A549 (cell line): ENCODE measurements at regions not wholly inside any gene's neighbourhood (a gene's known extent, or its start where the extent isn't known, plus 50 kb on each side); places are given as distances from the start of the nearest gene placed in this dataset.

ENCODE experiments used
- ATAC-seq, 2 experiments: fragments of 200-7000 bp in 1 of 2; fragments of >200 bp in 1 of 2; cut with Nextera tagmentation in 1 of 2; cut with Tn5 transposase in 1 of 2; 3 replicates each; pipeline versions ENCODE4 v1.8.0 to v1.9.1; 2018 to 2020; ENCODE audit warnings: mild to moderate bottlenecking in 1 of 2, moderate library complexity in 1 of 2
- CTCF ChIA-PET: fragments of 300-600 bp; sonication (Branson Sonifier 250); formaldehyde crosslinking; extraction: SDS; loops from one replicate; lab custom pipeline; 2021; ENCODE audit warnings: antibody characterized with exemption, inconsistent platforms; lab: Yijun Ruan, JAX
- POLR2A ChIA-PET: fragments of 350-600 bp; formaldehyde crosslinking; extraction: SDS; loops from one replicate; lab custom pipeline; 2021; ENCODE audit warnings: antibody characterized with exemption, inconsistent platforms; lab: Yijun Ruan, JAX
- DNase-seq, 2 experiments: peaks; one replicate each; pipeline versions ENCODE4 v3.0.0 to v3.0.0-alpha.2; 2011 to 2016; ENCODE audit warnings: low read depth in 1 of 2, low spot score in 1 of 2
- FAIRE-seq: peaks from 2 replicates; lab custom pipeline; 2011; peaks lifted over from hg19 to GRCh38; lab: Jason Lieb, UNC
- H3K27ac ChIP-seq, 2 experiments: fragments of >200 bp; sonication (Bioruptor Twin); formaldehyde crosslinking; 3 replicates each; pipeline ENCODE4 v1.5.1; 2016 to 2017
- H3K4me1 ChIP-seq: fragments of >200 bp; sonication (Bioruptor Twin); formaldehyde crosslinking; 3 replicates; pipeline ENCODE4 v1.6.1; 2016
- H3K4me2 ChIP-seq: fragments of >200 bp; sonication (Bioruptor Twin); formaldehyde crosslinking; 3 replicates; pipeline ENCODE4 v1.6.1; 2016
- H3K4me3 ChIP-seq: fragments of >200 bp; sonication (Bioruptor Twin); formaldehyde crosslinking; 3 replicates; pipeline ENCODE4 v1.5.1; 2016
- H3K9me3 ChIP-seq: fragments of >200 bp; sonication (Bioruptor Twin); formaldehyde crosslinking; 3 replicates; pipeline ENCODE4 v1.6.1; 2016
- BHLHE40 ChIP-seq: IDR thresholded peaks from 2 replicates; pipeline ENCODE4 v1.6.1; 2012; ENCODE audit warnings: low read depth, low read length, inconsistent platforms
- CBX8 ChIP-seq: fragments of 200-600 bp; sonication (generic); IDR thresholded peaks from 2 replicates; pipeline ENCODE4 v1.6.1; 2016
- CEBPB ChIP-seq, 2 experiments: fragments of >200 bp in 1 of 2; sonication (Bioruptor Twin) in 1 of 2; formaldehyde crosslinking in 1 of 2; IDR thresholded peaks; 2 replicates each; pipeline ENCODE4 v1.6.1; 2012 to 2016
- CHD2 ChIP-seq: fragments of 150-350 bp; IDR thresholded peaks from 2 replicates; pipeline ENCODE4 v1.6.1; 2014; ENCODE audit warnings: low read length; ENCODE audit not compliant: partially characterized antibody
- EHF ChIP-seq: fragments of 250-450 bp; sonication (Bioruptor Pico); IDR thresholded peaks from 2 replicates; pipeline ENCODE4 v1.5.0; 2020; ENCODE audit warnings: mild to moderate bottlenecking
- EP300 ChIP-seq, 2 experiments: fragments of >200 bp; sonication (Bioruptor Twin); formaldehyde crosslinking; IDR thresholded peaks; 2 replicates in 1 of 2; 3 replicates in 1 of 2; pipeline ENCODE4 v1.6.1; 2016 to 2017
- ESRRA ChIP-seq: fragments of 150-350 bp; IDR thresholded peaks from 2 replicates; pipeline ENCODE4 v1.6.1; 2014; ENCODE audit warnings: mild to moderate bottlenecking, low read length, borderline replicate concordance
- FOSL2 ChIP-seq, 2 experiments: fragments of 450-650 bp in 1 of 2; fragments of >200 bp in 1 of 2; sonication (Bioruptor Twin) in 1 of 2; formaldehyde crosslinking; IDR thresholded peaks; 2 replicates each; pipeline versions ENCODE4 v1.5.0 to v1.6.1; 2016 to 2020; ENCODE audit warnings: mild to moderate bottlenecking in 1 of 2, moderate library complexity in 1 of 2
- FOXS1 ChIP-seq: fragments of 250-450 bp; sonication (Bioruptor Pico); IDR thresholded peaks from 2 replicates; pipeline ENCODE4 v1.5.0; 2020; ENCODE audit warnings: mild to moderate bottlenecking, moderate library complexity
- HOXA7 ChIP-seq: fragments of 250-450 bp; sonication (Bioruptor Pico); IDR thresholded peaks from 2 replicates; pipeline ENCODE4 v1.5.0; 2020; ENCODE audit warnings: mild to moderate bottlenecking, moderate library complexity
- HOXB13 ChIP-seq: fragments of 250-450 bp; sonication (Bioruptor Pico); IDR thresholded peaks from 2 replicates; pipeline ENCODE4 v1.5.0; 2020; ENCODE audit warnings: low read depth, mild to moderate bottlenecking, moderate library complexity
- MAFK ChIP-seq: fragments of 450-650 bp; IDR thresholded peaks from 2 replicates; pipeline ENCODE4 v1.6.1; 2014; ENCODE audit not compliant: partially characterized antibody
- MYC ChIP-seq: IDR thresholded peaks from 2 replicates; pipeline ENCODE4 v1.6.1; 2012; ENCODE audit warnings: mild to moderate bottlenecking, inconsistent platforms, low read length, improper control_type of control experiment, borderline replicate concordance
- NPAS2 ChIP-seq: fragments of 250-450 bp; sonication (Bioruptor Pico); IDR thresholded peaks from 2 replicates; pipeline ENCODE4 v1.8.0; 2022; ENCODE audit warnings: mild to moderate bottlenecking, moderate library complexity, borderline replicate concordance
- NR3C1 ChIP-seq: fragments of >200 bp; sonication (Bioruptor Twin); formaldehyde crosslinking; IDR thresholded peaks from 3 replicates; pipeline ENCODE4 v1.6.1; 2017
- RAD21 ChIP-seq, 2 experiments: fragments of >200 bp in 1 of 2; sonication (Bioruptor Twin) in 1 of 2; formaldehyde crosslinking in 1 of 2; IDR thresholded peaks in 1 of 2; conservative IDR thresholded peaks in 1 of 2; 2 replicates in 1 of 2; 3 replicates in 1 of 2; pipeline ENCODE4 v1.6.1; 2012 to 2018; ENCODE audit warnings: inconsistent platforms in 1 of 2
- RCOR1 ChIP-seq: fragments of 150-350 bp; IDR thresholded peaks from 2 replicates; pipeline ENCODE4 v1.6.1; 2014; ENCODE audit warnings: antibody characterized with exemption, low read length, low read depth
- RFX5 ChIP-seq: fragments of 450-650 bp; IDR thresholded peaks from 2 replicates; pipeline ENCODE4 v1.7.1; 2014; ENCODE audit warnings: antibody characterized with exemption, mild to moderate bottlenecking, moderate library complexity
- RNF2 ChIP-seq: fragments of 200-600 bp; sonication (generic); IDR thresholded peaks from 2 replicates; pipeline ENCODE4 v1.6.1; 2016; ENCODE audit warnings: low read depth, mild to moderate bottlenecking, antibody characterized with exemption, moderate library complexity, borderline replicate concordance
- TP53 ChIP-seq: fragments of 250-450 bp; sonication (Bioruptor Pico); IDR thresholded peaks from 2 replicates; pipeline ENCODE4 v1.5.0; 2021; ENCODE audit warnings: mild to moderate bottlenecking, moderate library complexity
- ZFP36 ChIP-seq: fragments of 450-650 bp; IDR thresholded peaks from 2 replicates; pipeline ENCODE4 v1.6.1; 2014; ENCODE audit warnings: borderline replicate concordance; ENCODE audit not compliant: partially characterized antibody
- WGBS: methylation state at CpG from one replicate; pipeline ENCODE4 v1.1.6; 2017; ENCODE audit errors: missing lambda C conversion rate; 5-methylcytosine and 5-hydroxymethylcytosine counted together
- TF ChIP-seq, protein P1 (sequence below): fragments of 250-450 bp; sonication (Bioruptor Pico); IDR thresholded peaks from 2 replicates; pipeline ENCODE4 v1.5.0; 2021; ENCODE audit warnings: mild to moderate bottlenecking, moderate library complexity, borderline replicate concordance
- TF ChIP-seq, protein P2 (sequence below): IDR thresholded peaks from 2 replicates; pipeline ENCODE4 v1.6.1; 2012

DNA sequence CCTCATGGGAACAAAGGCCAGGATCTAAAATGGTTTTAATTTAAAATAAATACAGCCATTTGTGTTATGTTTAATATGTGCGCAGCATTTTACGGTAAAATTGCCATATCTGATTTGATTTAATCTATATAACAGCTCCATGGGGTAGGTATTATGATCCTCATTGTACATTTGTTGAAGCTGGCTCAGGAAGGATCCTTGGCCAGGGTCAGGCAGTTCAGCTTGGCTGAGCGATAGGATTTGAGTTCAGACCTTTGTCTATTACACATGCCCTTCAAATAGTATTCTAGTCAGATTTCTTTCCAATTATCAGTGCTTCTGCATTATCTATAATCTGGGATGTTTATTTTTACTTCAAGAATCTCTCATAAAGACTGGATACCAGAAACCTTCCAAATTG is 950.4 kb upstream of the EEF2KMT start (continued):
- TF ChIP-seq, protein P1, sequence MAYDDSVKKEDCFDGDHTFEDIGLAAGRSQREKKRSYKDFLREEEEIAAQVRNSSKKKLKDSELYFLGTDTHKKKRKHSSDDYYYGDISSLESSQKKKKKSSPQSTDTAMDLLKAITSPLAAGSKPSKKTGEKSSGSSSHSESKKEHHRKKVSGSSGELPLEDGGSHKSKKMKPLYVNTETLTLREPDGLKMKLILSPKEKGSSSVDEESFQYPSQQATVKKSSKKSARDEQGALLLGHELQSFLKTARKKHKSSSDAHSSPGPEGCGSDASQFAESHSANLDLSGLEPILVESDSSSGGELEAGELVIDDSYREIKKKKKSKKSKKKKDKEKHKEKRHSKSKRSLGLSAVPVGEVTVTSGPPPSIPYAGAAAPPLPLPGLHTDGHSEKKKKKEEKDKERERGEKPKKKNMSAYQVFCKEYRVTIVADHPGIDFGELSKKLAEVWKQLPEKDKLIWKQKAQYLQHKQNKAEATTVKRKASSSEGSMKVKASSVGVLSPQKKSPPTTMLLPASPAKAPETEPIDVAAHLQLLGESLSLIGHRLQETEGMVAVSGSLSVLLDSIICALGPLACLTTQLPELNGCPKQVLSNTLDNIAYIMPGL (CRISPR knock-in tag) = no peak
- TF ChIP-seq BHLHE40 = no peak
- TF ChIP-seq RAD21 (conservative IDR thresholded peaks at IDR 0.05 in 1 of 2, IDR thresholded peaks at IDR 0.05 in 1 of 2) = no peak
- no peak for TF ChIP-seq RFX5
- TF ChIP-seq, all 56 proteins: peak for 0

DNA sequence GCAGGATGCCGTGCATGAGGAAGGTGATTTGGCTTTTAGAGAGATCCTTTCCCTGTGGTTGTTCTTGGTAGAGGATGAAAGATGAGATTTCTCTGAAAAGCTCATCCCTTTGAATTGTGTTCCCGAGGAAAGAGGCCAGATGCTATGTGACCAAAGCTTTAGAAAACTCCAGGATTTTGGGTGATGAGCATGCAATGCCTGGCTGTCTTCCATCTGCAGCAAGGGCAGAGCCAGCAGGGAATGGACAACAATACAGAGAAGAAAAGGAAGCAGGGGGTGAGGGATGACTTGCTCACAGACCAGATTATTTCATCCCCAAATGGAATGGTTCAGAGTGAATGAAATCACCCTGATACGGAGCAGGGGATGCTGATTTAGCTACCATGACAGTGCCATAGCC is 949.7 kb upstream of the EEF2KMT start:
- Histone ChIP-seq H3K27ac (no peak overlapping the region), H3K4me1 (no peaks in the 10 kb centered on the region), H3K4me3 (no peak overlapping the region), H3K4me2 (no peak overlapping the region), H3K9me3 (no peaks in the 10 kb centered on the region)
- ATAC-seq = no peak
- no peak for TF ChIP-seq HOXB13 (CRISPR knock-in tag)
- no peak for TF ChIP-seq MYC
- 0% methylated on average over 3 of the region's 3 CpGs for WGBS
- ChIA-PET CTCF (no interaction called here), POLR2A (no interaction called here)
- no peak for FAIRE-seq
- DNase-seq = no peak

DNA sequence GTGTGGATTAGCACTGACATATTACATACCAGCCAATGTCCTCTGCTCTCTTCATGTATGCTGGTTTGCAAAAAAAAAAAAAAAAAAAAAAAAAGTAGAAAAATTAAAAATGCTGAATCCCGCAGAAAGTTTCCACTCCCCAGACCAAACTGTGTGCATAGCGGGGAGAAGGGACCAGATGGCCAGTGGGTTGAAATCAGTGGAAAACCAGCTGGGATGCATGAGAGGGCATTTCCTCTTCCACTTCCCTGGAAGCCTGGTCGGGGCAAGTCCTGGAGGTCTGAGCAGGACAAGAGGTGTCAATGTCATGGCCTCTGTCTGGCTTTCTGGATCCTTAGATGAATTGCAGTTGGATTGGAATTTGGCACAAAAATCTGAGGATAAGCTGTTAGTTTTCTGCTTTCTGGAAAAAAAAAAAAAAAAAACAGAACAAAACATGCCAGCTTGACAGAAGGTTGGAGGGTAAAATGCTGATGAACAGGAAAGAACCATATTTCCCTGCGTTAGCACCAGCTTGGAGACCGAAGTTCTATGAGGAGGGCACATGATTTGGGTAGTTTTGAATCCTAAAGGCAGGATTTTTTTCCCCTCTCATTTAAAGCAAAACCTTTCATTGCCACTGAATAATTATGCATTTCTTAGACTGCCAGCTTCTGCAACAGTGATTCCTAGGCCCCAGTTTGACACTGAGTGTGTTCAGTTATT is 941.5 kb upstream of the EEF2KMT start:
- H3K4me1 ChIP-seq = no peaks in the 10 kb centered on the region
- 12% methylated on average over 5 of the region's 5 CpGs for WGBS
- CTCF ChIA-PET = interaction anchor here (0.6 to 0.8 kb wide), 3 partner anchors 17 to 1314 kb away, joined by 3 read pairs; no protein-coding TSS in a partner anchor
- no peak overlapping the region for H3K4me2 ChIP-seq
- TF ChIP-seq, protein P2, sequence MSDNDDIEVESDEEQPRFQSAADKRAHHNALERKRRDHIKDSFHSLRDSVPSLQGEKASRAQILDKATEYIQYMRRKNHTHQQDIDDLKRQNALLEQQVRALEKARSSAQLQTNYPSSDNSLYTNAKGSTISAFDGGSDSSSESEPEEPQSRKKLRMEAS = no peak
- TF ChIP-seq ESRRA = no peak
- no peak overlapping the region for H3K4me3 ChIP-seq
- no peak overlapping the region for H3K27ac ChIP-seq
- no peak for DNase-seq
- no peak for ATAC-seq
- no peaks in the 10 kb centered on the region for H3K9me3 ChIP-seq
- POLR2A ChIA-PET = no interaction called here
- no peak for FAIRE-seq

DNA sequence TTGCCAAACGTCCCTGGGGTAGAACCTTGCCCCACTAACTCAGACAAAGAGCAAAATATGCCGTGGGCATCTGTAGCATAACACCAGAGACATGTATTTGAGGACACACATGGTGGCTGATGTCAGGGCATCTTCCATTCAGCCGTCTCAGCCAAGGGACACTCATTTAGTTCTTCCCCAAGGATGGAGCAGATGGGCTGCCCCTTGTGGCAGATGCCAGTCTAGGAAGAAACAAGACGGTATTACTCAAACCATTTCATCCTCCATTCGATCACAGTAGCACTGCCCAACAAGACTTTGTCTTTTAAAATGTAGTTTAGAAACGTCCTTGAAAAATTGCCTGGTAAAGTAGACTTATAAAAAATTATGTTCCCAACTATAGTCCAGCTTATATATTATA is 937.6 kb upstream of the EEF2KMT start:
- H3K4me1 ChIP-seq = no peaks in the 10 kb centered on the region
- ATAC-seq (no peak), FAIRE-seq (no peak), DNase-seq (no peak)
- no peaks in the 10 kb centered on the region for H3K9me3 ChIP-seq
- 5% methylated on average over 6 of the region's 6 CpGs for WGBS
- no peak overlapping the region for H3K4me2 ChIP-seq
- ChIA-PET POLR2A (no interaction called here), CTCF (interaction anchor here (0.9 kb wide), 1 partner anchor 19 kb away, joined by 4 read pairs; no protein-coding TSS in a partner anchor)
- H3K27ac ChIP-seq = no peak overlapping the region
- no peak overlapping the region for H3K4me3 ChIP-seq
- no peak for TF ChIP-seq CHD2
- TF ChIP-seq RNF2 = no peak
- no peak for TF ChIP-seq NPAS2 (CRISPR knock-in tag)
- no peak for TF ChIP-seq RCOR1
- no peak for TF ChIP-seq HOXA7 (CRISPR knock-in tag)
- no peak for TF ChIP-seq CEBPB (IDR thresholded peaks at IDR 0.05)
- no peak for TF ChIP-seq CBX8
- TF ChIP-seq ESRRA = no peak
- no peak for TF ChIP-seq MAFK
- TF ChIP-seq EHF = no peak
- TF ChIP-seq, protein P2 = no peak
- no peak for TF ChIP-seq BHLHE40
- TF ChIP-seq EP300 (IDR thresholded peaks at IDR 0.05) = no peak
- no peak for TF ChIP-seq NR3C1
- no peak for TF ChIP-seq TP53 (CRISPR knock-in tag)
- no peak for TF ChIP-seq FOXS1
- no peak for TF ChIP-seq ZFP36
- no peak for TF ChIP-seq FOSL2 (IDR thresholded peaks at IDR 0.05)
- no peak for TF ChIP-seq FOSL2 (CRISPR knock-in tag; IDR thresholded peaks at IDR 0.05)
- TF ChIP-seq RFX5 = no peak
